Cardiac fibroblast (primary cell): ENCODE measurements at regions not wholly inside any gene's neighbourhood (a gene's known extent, or its start where the extent isn't known, plus 50 kb on each side); places are given as distances from the start of the nearest gene placed in this dataset.

Experiments
- DNase-seq, 2 donors: peaks; one replicate each; pipeline versions ENCODE4 v3.0.0 to v3.0.0-alpha.2; 2010; ENCODE audit warnings: low read depth in 2 of 2
- H3K4me3 ChIP-seq, 2 donors: replicated peaks in 1 of 2; 1 replicate in 1 of 2; 2 replicates in 1 of 2; pipeline ENCODE4 v1.5.1; 2011; ENCODE audit warnings: low read depth in 2 of 2, low read length in 2 of 2, mild to moderate bottlenecking in 2 of 2, moderate library complexity in 1 of 2
- CTCF ChIP-seq: IDR thresholded peaks from one replicate; pipeline ENCODE4 v1.5.1; 2011; ENCODE audit warnings: low read depth, mild to moderate bottlenecking, low read length, inconsistent platforms

GRCh38 chr16:62876133-62876532 lies 839.9 kb upstream of the CDH8 start:
- H3K4me3 ChIP-seq, result no peak overlapping the region
- no peak for TF ChIP-seq CTCF
- DNase-seq, result no peak

GRCh38 chr16:62872339-62872738 lies 836.1 kb upstream of the CDH8 start:
- no peak for TF ChIP-seq CTCF
- H3K4me3 ChIP-seq, result no peak overlapping the region
- DNase-seq, result no peak

GRCh38 chr16:62870554-62870953 lies 834.3 kb upstream of the CDH8 start:
- DNase-seq, result no peak
- H3K4me3 ChIP-seq, result no peak overlapping the region
- no peak for TF ChIP-seq CTCF

- no peak for DNase-seq
- TF ChIP-seq CTCF, result no peak
- H3K4me3 ChIP-seq, result no peak overlapping the region
Measured at GRCh38 chr16:62869837-62870236, 833.6 kb upstream of the CDH8 start.

- no peak overlapping the region for H3K4me3 ChIP-seq
- TF ChIP-seq CTCF, result no peak
- DNase-seq, result no peak
Measured at GRCh38 chr16:62863139-62863538, 826.9 kb upstream of the CDH8 start.

GRCh38 chr16:62853887-62854286 lies 817.6 kb upstream of the CDH8 start:
- H3K4me3 ChIP-seq, result no peak overlapping the region
- DNase-seq, result no peak
- TF ChIP-seq CTCF, result no peak

GRCh38 chr16:62846399-62847057 lies 810.3 kb upstream of the CDH8 start:
- TF ChIP-seq CTCF, result no peak
- no peak for DNase-seq
- no peak overlapping the region for H3K4me3 ChIP-seq
